ENCODE measurements at regions not wholly inside any gene's neighbourhood (a gene's known extent, or its start where the extent isn't known, plus 50 kb on each side); places are given as distances from the start of the nearest gene placed in this dataset.
"Not testable (repeated sequence)": the region's sequence is repeated elsewhere in the genome, so short reads cannot be mapped to it uniquely, and the experiment has no call there.

- not testable (repeated sequence) for TF ChIP-seq FOXK2 (IDR thresholded peaks at IDR 0.05); FOXM1 (IDR thresholded peaks at IDR 0.05; ENCODE audit: borderline replicate concordance); SUZ12 (IDR thresholded peaks at IDR 0.05); SP1 (IDR thresholded peaks at IDR 0.05); NFRKB (IDR thresholded peaks at IDR 0.05); PKNOX1 (IDR thresholded peaks at IDR 0.05); HDGF (IDR thresholded peaks at IDR 0.05; ENCODE audit: borderline replicate concordance); L3MBTL2 (conservative IDR thresholded peaks at IDR 0.05)
Measured at GRCh38 chr2:67331419-67332086, 65.6 kb upstream of the ETAA1 start.

Measured in HEK293T (cell line).